ENCODE measurements at regions not wholly inside any gene's neighbourhood (a gene's known extent, or its start where the extent isn't known, plus 50 kb on each side); places are given as distances from the start of the nearest gene placed in this dataset.

DNA sequence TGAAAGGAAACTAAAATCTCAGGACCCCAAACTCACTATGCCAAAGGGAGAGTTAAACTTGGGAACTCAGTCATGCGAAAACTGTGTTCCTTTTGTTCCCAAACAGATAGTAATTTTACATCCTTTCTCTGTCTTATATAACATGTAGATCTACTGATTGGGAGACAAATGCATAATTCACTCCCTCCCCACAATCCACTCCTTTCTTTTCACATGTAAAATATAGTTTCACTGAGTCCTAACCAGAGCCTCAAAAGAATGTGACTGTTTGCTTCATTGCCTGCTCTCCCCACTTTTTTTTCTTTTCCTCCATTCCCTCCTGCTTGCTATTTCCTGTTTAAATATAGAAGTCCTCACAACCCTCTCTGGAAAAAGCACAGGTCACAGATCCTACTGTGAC is 699.3 kb upstream of the ADGRL3 start:
- BruUV-seq (replicated peaks): no TSS peak
- H3K27me3 ChIP-seq (ENCODE audit: control insufficient read depth in 1 of 2, insufficient read depth in 2 of 2, low read length in 2 of 2): no peaks in the 10 kb centered on the region
- H3K4me2 ChIP-seq (ENCODE audit: low read depth, low read length): no peak overlapping the region
- H3K79me2 ChIP-seq (ENCODE audit: insufficient read depth, low read length): no peaks in the 10 kb centered on the region
- no peak for ATAC-seq
- WGBS (ENCODE audit: low lambda C conversion rate): 42% methylated on average over 1 of the region's 1 CpG
- H3K4me3 ChIP-seq (replicated peaks in 1 of 3; ENCODE audit: insufficient read depth in 1 of 3, low read depth in 2 of 3, low read length in 3 of 3): no peak overlapping the region
- no peak for FAIRE-seq
- no peak overlapping the region for H3K27ac ChIP-seq (ENCODE audit: extremely low read length, insufficient read depth, low read length)
- POLR2A ChIA-PET: no interaction called here
- H4K20me1 ChIP-seq (ENCODE audit: insufficient read depth, low read length): no peaks in the 10 kb centered on the region
- no peak overlapping the region for H3K9ac ChIP-seq (ENCODE audit: insufficient read depth, low read depth, low read length)
- in situ Hi-C loops (cut with HindIII; ENCODE audit: extremely low pct_ligation_motif_present, low pct_unique_long_range_greater_than_20kb): no loop called here
- DNase-seq (ENCODE audit: low spot score): no peak
- no peak overlapping the region for H2AFZ ChIP-seq (ENCODE audit: low read length)
- intact Hi-C loops (cut with micrococcal nuclease; ENCODE audit: unreplicated experiment): no loop called here
- no peaks in the 10 kb centered on the region for H3K36me3 ChIP-seq (replicated peaks in 1 of 2; ENCODE audit: control insufficient read depth in 1 of 2, insufficient read depth in 2 of 2, low read length in 2 of 2)
- H3K4me1 ChIP-seq (ENCODE audit: insufficient read depth, low read length): no peaks in the 10 kb centered on the region
- H3K9me3 ChIP-seq (ENCODE audit: low read length): peaks cover 18% of the 10 kb centered on the region; the same call in 1 of the 2 replicates
- TF ChIP-seq NAIF1 (CRISPR knock-in tag; IDR thresholded peaks at IDR 0.05; ENCODE audit: borderline replicate concordance): no peak
- TF ChIP-seq ARNTL (CRISPR knock-in tag; IDR thresholded peaks at IDR 0.05): no peak
- TF ChIP-seq, protein P1, sequence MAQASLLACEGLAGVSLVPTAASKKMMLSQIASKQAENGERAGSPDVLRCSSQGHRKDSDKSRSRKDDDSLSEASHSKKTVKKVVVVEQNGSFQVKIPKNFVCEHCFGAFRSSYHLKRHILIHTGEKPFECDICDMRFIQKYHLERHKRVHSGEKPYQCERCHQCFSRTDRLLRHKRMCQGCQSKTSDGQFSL (CRISPR knock-in tag; IDR thresholded peaks at IDR 0.05): no peak
- no peak for TF ChIP-seq ZNF780A (CRISPR knock-in tag; IDR thresholded peaks at IDR 0.05)
- CTCF ChIA-PET (ENCODE audit: low intra/inter-chr PET ratio, low total read pairs): no interaction called here

DNA sequence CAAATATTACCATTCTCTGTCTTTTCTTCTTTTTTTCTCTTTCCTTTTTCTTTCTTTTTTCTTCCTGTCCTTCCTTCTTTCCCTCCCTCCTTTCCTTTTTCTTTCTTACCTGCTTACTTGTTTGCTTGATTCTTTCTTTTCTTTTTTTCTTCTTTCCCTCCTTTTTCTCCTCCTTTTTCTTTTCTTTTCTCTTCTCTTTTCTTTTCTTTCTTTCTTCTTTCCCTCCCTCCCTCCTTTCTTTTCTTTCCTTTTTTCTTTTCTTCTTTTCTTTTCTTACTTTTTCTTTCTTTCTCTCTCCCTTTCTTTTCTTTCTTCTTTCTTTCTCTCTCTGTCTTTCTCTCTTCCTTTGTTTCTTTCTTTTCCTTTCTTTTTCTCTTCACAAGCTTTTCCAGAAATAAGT is 697.4 kb upstream of the ADGRL3 start:
- peaks cover 25% of the 10 kb centered on the region; the same call in 1 of the 2 replicates for H3K9me3 ChIP-seq (ENCODE audit: low read length)
- no peak overlapping the region for H3K27ac ChIP-seq (ENCODE audit: extremely low read length, insufficient read depth, low read length)
- H2AFZ ChIP-seq (ENCODE audit: low read length): no peak overlapping the region
- POLR2A ChIA-PET: no interaction called here
- no TSS peak for BruUV-seq (replicated peaks)
- DNase-seq (ENCODE audit: low spot score): no peak
- CTCF ChIA-PET (ENCODE audit: low intra/inter-chr PET ratio, low total read pairs): no interaction called here
- no peaks in the 10 kb centered on the region for H3K4me1 ChIP-seq (ENCODE audit: insufficient read depth, low read length)
- no peak overlapping the region for H3K4me3 ChIP-seq (replicated peaks in 1 of 3; ENCODE audit: insufficient read depth in 1 of 3, low read depth in 2 of 3, low read length in 3 of 3)
- ATAC-seq: no peak
- no peaks in the 10 kb centered on the region for H3K36me3 ChIP-seq (replicated peaks in 1 of 2; ENCODE audit: control insufficient read depth in 1 of 2, insufficient read depth in 2 of 2, low read length in 2 of 2)
- no peak overlapping the region for H3K9ac ChIP-seq (ENCODE audit: insufficient read depth, low read depth, low read length)
- no peaks in the 10 kb centered on the region for H4K20me1 ChIP-seq (ENCODE audit: insufficient read depth, low read length)
- no peak for FAIRE-seq
- intact Hi-C loops (cut with micrococcal nuclease; ENCODE audit: unreplicated experiment): no loop called here
- in situ Hi-C loops (cut with HindIII; ENCODE audit: extremely low pct_ligation_motif_present, low pct_unique_long_range_greater_than_20kb): no loop called here
- H3K4me2 ChIP-seq (ENCODE audit: low read depth, low read length): no peak overlapping the region
- no peaks in the 10 kb centered on the region for H3K79me2 ChIP-seq (ENCODE audit: insufficient read depth, low read length)
- no peaks in the 10 kb centered on the region for H3K27me3 ChIP-seq (ENCODE audit: control insufficient read depth in 1 of 2, insufficient read depth in 2 of 2, low read length in 2 of 2)
- TF ChIP-seq, protein P2, sequence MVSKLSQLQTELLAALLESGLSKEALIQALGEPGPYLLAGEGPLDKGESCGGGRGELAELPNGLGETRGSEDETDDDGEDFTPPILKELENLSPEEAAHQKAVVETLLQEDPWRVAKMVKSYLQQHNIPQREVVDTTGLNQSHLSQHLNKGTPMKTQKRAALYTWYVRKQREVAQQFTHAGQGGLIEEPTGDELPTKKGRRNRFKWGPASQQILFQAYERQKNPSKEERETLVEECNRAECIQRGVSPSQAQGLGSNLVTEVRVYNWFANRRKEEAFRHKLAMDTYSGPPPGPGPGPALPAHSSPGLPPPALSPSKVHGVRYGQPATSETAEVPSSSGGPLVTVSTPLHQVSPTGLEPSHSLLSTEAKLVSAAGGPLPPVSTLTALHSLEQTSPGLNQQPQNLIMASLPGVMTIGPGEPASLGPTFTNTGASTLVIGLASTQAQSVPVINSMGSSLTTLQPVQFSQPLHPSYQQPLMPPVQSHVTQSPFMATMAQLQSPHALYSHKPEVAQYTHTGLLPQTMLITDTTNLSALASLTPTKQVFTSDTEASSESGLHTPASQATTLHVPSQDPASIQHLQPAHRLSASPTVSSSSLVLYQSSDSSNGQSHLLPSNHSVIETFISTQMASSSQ (IDR thresholded peaks at IDR 0.05; ENCODE audit: low read depth): no peak
- TF ChIP-seq, protein P2 (CRISPR knock-in tag; IDR thresholded peaks at IDR 0.05; ENCODE audit: borderline replicate concordance): no peak
- TF ChIP-seq, protein P3, sequence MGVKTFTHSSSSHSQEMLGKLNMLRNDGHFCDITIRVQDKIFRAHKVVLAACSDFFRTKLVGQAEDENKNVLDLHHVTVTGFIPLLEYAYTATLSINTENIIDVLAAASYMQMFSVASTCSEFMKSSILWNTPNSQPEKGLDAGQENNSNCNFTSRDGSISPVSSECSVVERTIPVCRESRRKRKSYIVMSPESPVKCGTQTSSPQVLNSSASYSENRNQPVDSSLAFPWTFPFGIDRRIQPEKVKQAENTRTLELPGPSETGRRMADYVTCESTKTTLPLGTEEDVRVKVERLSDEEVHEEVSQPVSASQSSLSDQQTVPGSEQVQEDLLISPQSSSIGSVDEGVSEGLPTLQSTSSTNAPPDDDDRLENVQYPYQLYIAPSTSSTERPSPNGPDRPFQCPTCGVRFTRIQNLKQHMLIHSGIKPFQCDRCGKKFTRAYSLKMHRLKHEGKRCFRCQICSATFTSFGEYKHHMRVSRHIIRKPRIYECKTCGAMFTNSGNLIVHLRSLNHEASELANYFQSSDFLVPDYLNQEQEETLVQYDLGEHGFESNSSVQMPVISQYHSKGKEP (CRISPR knock-in tag; IDR thresholded peaks at IDR 0.05): no peak
- TF ChIP-seq, protein P4, sequence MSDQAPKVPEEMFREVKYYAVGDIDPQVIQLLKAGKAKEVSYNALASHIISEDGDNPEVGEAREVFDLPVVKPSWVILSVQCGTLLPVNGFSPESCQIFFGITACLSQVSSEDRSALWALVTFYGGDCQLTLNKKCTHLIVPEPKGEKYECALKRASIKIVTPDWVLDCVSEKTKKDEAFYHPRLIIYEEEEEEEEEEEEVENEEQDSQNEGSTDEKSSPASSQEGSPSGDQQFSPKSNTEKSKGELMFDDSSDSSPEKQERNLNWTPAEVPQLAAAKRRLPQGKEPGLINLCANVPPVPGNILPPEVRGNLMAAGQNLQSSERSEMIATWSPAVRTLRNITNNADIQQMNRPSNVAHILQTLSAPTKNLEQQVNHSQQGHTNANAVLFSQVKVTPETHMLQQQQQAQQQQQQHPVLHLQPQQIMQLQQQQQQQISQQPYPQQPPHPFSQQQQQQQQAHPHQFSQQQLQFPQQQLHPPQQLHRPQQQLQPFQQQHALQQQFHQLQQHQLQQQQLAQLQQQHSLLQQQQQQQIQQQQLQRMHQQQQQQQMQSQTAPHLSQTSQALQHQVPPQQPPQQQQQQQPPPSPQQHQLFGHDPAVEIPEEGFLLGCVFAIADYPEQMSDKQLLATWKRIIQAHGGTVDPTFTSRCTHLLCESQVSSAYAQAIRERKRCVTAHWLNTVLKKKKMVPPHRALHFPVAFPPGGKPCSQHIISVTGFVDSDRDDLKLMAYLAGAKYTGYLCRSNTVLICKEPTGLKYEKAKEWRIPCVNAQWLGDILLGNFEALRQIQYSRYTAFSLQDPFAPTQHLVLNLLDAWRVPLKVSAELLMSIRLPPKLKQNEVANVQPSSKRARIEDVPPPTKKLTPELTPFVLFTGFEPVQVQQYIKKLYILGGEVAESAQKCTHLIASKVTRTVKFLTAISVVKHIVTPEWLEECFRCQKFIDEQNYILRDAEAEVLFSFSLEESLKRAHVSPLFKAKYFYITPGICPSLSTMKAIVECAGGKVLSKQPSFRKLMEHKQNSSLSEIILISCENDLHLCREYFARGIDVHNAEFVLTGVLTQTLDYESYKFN (CRISPR knock-in tag; conservative IDR thresholded peaks at IDR 0.05): no peak
- TF ChIP-seq ZNF713 (CRISPR knock-in tag; IDR thresholded peaks at IDR 0.05) (no peak), MXI1 (IDR thresholded peaks at IDR 0.05; ENCODE audit: borderline replicate concordance, low read depth, low read length) (no peak)
